Activated naive CD4-positive, alpha-beta T cell treated with anti-CD3 and anti-CD28 coated beads, Interleukin-2, amount 50 U/mL, for 72 hours (primary cell): ENCODE measurements at regions not wholly inside any gene's neighbourhood (a gene's known extent, or its start where the extent isn't known, plus 50 kb on each side); places are given as distances from the start of the nearest gene placed in this dataset.
"Not testable (repeated sequence)": the region's sequence is repeated elsewhere in the genome, so short reads cannot be mapped to it uniquely, and the experiment has no call there.

Source experiments
- ATAC-seq, 2 donors: fragments of 150-1000 bp; cut with Tn5 transposase; 2 replicates each; pipeline ENCODE4 v1.10.0; 2021; ENCODE audit warnings: mild to moderate bottlenecking in 2 of 2, moderate library complexity in 2 of 2
- DNase-seq, 2 donors: peaks; one replicate each; pipeline ENCODE4 v3.0.0; 2021 to 2022; ENCODE audit warnings: low spot score in 2 of 2
- H3K27ac Mint-ChIP-seq, 2 donors: one replicate each; pipeline ENCODE4 v1.8.0; 2022; ENCODE audit warnings: mild to moderate bottlenecking in 2 of 2, mixed read lengths in 2 of 2
- H3K36me3 Mint-ChIP-seq, 2 donors: one replicate each; pipeline ENCODE4 v1.8.0; 2022; ENCODE audit warnings: mixed read lengths in 2 of 2
- H3K9me3 Mint-ChIP-seq, 2 donors: one replicate each; pipeline ENCODE4 v1.8.0; 2022; ENCODE audit warnings: mixed read lengths in 2 of 2

DNA sequence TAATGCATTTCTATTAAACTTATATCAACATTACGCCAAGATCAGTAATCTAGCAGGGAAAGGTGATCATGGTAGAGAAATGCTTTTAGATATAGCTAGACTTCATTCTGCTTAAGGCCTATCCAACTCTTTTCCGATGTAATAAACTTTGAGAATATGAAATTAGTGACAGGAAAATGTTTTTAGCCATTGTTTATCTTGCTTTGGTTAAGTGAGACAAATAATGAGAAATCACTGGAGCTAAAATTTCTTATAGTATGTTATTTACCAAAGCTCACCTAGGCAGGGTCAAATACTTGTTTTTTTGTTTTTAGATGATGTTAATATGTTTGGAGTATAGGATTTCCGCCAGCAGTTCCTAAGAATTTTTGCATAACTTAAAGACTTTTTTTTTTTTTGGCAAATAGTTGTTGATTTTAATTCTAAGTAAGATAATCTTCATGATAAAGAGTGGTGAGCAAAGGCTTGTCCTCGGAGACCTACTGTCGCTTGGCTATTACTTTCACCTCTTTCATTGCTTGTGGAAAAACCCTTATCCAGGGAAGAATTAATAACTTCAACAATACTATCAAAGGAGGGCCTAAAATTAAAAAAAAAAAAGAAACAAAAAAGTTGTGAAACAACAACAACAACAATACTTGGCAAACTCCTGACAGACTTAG is 98.3 kb downstream of the SOX4 start:
- Mint-ChIP-seq H3K27ac (no peak overlapping the region), H3K36me3 (no peaks in the 10 kb centered on the region), H3K9me3 (peaks cover 0 to 8% of the 10 kb centered on the region in 2 donors)
- DNase-seq, result no peak
- no peak for ATAC-seq

DNA sequence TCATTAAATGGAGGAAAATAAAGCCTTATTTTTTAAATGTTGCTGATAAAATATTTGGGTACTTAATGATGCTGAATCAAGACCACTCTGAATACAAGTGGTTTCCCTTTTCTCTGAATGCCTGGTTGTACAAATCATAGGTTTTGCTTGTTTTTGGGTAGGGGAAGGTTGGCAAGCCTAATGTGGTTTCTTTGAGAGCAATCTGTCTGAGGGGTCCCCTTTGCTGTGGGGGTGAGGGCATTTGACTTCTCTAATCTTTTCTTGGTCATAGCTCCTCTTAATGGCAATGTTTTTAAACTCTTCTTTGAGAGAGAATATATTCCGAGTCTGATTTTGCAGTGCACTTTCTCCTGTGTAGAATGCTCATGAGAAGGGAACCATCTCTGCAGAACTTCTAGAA is 99.2 kb downstream of the SOX4 start:
- peaks cover 0 to 3% of the 10 kb centered on the region in 2 donors for H3K9me3 Mint-ChIP-seq
- no peak for ATAC-seq
- no peak for DNase-seq
- no peak overlapping the region for H3K27ac Mint-ChIP-seq
- H3K36me3 Mint-ChIP-seq, result no peaks in the 10 kb centered on the region

DNA sequence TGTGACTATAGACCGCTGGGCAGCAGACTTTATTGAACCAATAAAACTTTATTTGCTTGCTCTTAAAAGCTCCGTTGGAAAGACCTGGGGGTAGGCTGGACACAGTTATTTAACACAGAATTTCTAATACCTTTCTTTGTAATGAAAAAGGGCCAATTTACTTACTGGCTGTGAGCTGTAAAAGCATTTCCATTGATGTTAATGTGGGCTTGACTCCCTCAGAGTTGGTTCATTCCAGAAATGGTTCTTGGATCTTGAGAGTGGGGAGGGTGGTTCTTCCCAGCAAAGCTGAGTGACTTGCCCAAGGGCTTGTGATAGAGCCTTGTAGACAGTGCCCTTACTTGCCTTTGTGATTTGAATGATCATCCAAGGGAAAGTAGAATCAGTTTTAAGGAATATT is 100.6 kb downstream of the SOX4 start:
- ATAC-seq, result no peak
- no peak overlapping the region for H3K27ac Mint-ChIP-seq
- DNase-seq, result no peak
- no peaks in the 10 kb centered on the region for H3K9me3 Mint-ChIP-seq
- no peaks in the 10 kb centered on the region for H3K36me3 Mint-ChIP-seq

DNA sequence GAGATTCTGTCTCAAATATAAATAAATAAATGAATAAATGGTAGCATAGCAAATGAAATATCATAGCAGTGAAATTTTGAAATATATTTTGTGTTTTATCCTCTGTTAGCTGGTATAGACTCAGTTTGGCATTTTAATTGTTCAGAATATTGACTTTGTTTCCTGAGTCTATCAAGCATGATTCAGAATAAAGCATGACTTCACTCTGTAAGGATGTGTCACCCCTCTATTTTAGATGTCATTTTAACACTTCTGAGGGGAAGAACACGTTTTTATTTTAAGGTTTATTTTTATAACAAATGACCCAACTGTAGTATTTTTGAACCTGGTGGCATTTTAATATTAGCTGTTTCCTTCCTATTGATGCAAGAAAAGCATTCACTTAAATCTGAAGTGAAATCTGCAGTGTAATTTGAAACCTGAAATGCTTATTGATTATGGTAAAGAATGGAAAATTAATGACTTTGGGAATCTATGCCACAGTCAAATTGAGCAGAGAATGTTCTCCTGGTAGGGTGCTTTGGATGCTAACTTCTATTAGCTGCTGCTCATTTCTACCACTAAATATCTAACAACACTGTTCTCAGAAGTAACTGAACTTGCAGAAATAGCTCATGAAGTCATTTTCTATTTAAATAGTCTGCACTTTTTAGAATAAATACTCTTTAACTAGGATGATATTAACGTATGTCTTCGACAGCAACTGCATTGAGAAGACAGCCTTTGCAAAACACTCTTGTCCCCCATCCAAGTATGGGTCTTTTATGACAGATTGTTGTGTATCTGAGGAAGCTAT is 114.2 kb downstream of the SOX4 start:
- DNase-seq, result no peak
- Mint-ChIP-seq H3K9me3 (no peaks in the 10 kb centered on the region), H3K27ac (no peak overlapping the region), H3K36me3 (no peaks in the 10 kb centered on the region)
- no peak for ATAC-seq

DNA sequence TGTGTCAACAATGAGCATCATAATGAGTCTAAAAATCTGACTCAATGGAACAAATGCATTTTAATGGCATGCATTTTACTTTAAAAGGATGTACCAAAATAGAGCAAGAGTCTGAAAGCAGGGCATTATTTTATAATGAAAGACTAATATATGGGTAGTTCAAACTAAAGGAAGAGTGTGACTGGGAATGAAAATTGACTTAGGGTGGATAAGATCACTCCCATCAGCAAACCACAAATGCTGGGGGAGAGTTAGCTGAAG is 114.7 kb downstream of the SOX4 start:
- no peak for ATAC-seq
- H3K36me3 Mint-ChIP-seq, result no peaks in the 10 kb centered on the region

DNA sequence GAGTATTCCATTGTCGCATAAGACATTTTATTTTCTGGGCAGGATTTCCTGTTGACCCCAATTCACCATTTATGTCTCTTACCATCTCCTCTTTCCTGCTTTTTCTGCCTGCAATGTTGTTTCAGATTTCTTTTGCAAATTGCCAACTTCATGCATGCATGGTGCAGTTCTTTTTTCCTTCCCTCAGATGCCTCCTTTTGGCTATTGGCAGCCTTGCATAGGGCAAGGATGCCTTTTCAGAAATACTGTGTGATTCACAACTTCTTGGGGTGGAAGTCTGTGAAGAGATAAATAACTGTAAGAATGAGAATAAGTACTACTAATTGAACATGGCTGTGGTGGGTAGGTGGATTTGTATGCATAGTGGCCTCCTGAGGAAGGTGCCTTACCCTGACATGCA is 116.7 kb downstream of the SOX4 start:
- ATAC-seq (no peak), DNase-seq (no peak)
- H3K36me3 Mint-ChIP-seq, result no peaks in the 10 kb centered on the region
- no peaks in the 10 kb centered on the region for H3K9me3 Mint-ChIP-seq
- H3K27ac Mint-ChIP-seq, result no peak overlapping the region

More for the DNA sequence above, 114.7 kb downstream of the SOX4 start:
- H3K9me3 Mint-ChIP-seq, result no peaks in the 10 kb centered on the region
- no peak overlapping the region for H3K27ac Mint-ChIP-seq
- DNase-seq, result no peak

DNA sequence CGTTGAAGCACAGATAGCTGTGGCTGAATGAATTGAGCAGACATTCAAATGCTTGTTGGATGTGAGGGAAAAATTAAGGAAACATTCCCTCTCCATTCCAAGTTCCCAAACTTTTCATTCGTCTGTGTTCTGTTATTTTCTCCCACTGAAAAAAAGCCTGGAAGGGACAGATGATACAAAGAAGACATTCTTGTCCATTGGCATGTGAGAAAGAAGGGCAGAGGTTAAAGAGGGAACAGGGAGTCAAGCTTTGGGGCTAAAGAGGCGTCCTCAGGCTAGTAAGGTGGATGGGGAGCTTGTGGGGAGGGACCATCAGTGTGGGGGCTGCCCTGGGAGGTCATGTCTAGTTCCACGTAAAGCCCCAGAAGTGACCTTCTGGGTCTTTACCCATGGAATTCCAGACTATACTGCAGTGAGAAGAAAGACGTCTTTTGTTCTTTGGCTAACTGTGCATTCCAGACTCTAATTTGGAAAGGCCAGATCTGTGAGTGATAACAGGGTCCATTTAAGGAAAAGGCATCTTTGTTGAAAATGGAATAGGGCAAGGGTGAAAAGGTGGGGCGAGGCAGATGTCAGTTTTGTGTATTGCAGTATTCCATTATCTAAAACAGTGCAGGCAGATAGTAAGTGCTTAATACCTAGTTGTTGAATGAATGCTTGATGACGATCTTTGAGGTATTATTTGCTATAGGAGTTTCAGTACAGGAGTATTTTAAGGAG is 117.5 kb downstream of the SOX4 start:
- Mint-ChIP-seq H3K27ac (no peak overlapping the region), H3K36me3 (no peaks in the 10 kb centered on the region), H3K9me3 (no peaks in the 10 kb centered on the region)
- DNase-seq, result no peak
- no peak for ATAC-seq

DNA sequence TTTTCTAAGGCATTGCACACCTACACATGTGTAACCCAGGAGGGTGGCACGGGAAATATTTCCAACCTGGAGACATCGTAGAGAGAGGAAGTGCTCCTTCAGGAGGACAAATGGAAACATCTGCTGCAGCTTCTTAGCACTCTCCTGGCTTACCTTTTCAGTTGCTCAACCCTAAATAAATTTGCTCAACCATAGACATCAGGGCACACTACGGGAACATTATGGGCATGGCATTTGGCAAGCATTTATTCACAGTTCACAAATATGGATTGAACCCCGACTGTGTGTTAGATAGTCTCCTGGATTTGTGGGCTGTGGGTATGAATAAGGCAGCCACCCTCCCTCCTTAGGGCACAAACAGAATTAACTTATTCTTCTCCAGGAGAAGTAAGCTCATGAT is 118.7 kb downstream of the SOX4 start:
- DNase-seq, result no peak
- H3K36me3 Mint-ChIP-seq, result no peaks in the 10 kb centered on the region
- no peak for ATAC-seq
- no peak overlapping the region for H3K27ac Mint-ChIP-seq
- H3K9me3 Mint-ChIP-seq, result no peaks in the 10 kb centered on the region

DNA sequence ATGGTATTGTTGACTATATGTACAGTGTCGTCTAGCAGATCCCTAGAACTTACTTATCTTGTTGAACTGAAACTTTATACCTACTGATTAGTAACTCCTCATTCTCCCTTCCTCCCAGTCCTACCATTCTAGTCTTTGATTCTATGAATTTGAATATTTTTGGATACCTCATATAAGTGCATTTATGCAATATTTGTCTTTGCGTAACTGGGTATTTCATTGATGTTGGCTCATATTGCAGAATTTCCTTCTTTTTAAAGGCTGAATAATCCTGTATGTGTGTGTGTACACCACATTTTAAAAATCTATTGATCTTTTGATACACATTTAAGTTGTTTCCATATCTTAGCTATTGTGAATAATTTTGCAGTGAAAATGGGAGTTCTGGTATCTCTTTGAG is 119.9 kb downstream of the SOX4 start:
- no peak for ATAC-seq
- H3K9me3 Mint-ChIP-seq, result no peaks in the 10 kb centered on the region
- no peak for DNase-seq
- H3K36me3 Mint-ChIP-seq, result no peaks in the 10 kb centered on the region
- no peak overlapping the region for H3K27ac Mint-ChIP-seq

DNA sequence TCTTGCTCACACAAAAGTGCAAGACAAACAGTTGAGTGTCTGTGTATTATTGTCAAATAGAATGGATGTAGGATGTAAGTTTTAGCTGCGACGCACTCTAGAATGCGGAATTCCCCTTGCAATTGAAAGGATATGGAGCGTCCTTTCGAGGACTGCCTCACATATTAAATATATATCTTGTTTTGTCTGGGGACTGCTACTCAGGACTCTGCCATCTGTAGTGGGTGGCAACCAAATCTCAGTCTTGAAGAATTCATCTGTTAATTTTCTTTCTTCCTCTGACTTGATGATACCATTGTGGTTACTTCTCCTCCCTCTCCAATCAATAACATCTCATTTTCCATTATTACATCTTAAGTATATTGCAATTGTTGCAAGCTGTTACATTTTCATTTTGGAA is 121.6 kb downstream of the SOX4 start:
- DNase-seq, result no peak
- Mint-ChIP-seq H3K27ac (no peak overlapping the region), H3K9me3 (peaks cover 0 to 4% of the 10 kb centered on the region in 2 donors), H3K36me3 (no peaks in the 10 kb centered on the region)
- no peak for ATAC-seq

DNA sequence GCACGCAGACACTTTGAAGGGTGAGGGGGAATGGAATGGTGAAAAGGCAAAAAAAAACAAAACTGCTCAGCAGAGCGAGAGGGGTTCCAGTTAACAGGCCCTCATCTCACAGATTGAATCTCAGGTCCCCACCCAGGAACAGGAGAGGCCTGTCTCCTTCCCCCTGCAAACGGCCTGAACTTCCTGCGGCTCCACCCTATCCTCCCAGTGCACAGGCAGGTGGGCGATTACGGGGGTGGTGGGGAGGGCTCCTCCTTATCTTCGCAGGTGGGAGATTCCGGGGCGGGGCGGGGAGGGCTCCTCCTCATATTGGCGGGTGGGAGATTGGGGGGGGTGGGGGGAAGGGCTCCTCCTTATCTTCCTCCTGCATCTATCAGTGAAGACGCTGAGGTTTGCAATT is 129.0 kb downstream of the SOX4 start:
- H3K9me3 Mint-ChIP-seq, result peaks cover 0 to 4% of the 10 kb centered on the region in 2 donors
- DNase-seq (no peak), ATAC-seq (no peak)
- H3K27ac Mint-ChIP-seq, result no peak overlapping the region
- H3K36me3 Mint-ChIP-seq, result no peaks in the 10 kb centered on the region

DNA sequence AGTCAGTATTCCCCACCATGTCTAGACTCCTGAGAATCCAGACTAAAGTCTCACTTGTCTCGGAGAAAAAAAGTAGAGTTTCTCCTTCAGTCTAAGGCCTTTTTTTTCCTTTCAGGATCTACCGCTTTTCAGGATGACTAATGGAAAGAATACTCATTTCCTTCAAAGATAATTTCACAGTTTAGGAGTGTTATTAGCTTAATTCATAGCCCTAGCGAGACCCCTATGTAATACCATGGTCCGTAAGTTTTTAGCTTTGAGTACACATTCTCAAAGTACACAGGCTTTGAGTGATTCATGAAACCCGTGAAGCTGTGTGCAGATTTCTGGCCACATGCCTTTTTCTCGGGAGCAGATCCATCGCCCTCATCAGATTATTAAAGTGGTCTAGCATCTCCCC is 133.1 kb downstream of the SOX4 start:
- DNase-seq (no peak), ATAC-seq (no peak)
- Mint-ChIP-seq H3K9me3 (no peaks in the 10 kb centered on the region), H3K36me3 (no peaks in the 10 kb centered on the region), H3K27ac (no peak overlapping the region)

DNA sequence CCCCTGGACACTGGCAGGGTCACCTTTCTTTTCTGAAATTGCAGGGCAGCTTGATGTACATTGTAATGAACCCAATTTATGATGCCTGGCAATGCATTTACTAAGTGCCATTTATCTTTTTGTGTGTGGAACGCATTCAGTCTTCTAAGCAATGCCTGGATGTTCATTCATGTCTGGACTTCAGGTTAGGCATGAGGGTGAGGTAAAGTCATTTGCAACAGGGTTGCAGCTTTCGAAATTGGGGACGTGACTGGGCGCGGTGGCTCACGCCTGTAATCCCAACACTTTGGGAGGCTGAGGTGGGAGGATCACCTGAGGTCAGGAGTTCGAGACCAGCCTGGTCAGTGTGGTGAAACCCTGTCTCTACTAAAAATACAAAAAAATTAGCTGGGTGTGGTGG is 134.6 kb downstream of the SOX4 start:
- H3K9me3 Mint-ChIP-seq, result no peaks in the 10 kb centered on the region
- H3K36me3 Mint-ChIP-seq, result no peaks in the 10 kb centered on the region
- no peak for ATAC-seq

DNA sequence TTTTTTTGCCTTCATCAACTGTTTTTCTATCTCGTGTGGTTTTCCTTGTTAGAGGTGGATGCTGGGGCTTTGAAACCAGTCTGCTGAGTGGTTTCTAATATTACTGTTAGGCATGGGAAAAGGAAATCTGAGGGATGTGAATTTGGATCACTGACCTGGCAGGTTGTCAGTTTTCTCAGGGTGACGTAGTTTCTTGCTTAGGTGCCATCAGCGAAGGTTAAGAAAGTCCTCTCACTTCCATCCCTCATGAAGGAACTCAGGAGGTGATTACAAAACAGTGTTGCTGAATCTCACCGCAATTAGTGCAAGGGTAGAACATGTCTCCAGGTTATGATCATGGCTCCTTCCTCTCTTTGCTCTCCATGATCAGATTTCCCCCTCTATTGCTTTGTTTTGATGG is 135.9 kb downstream of the SOX4 start:
- Mint-ChIP-seq H3K27ac (no peak overlapping the region), H3K36me3 (no peaks in the 10 kb centered on the region), H3K9me3 (no peaks in the 10 kb centered on the region)
- ATAC-seq (no peak), DNase-seq (no peak)

More for the DNA sequence above, 134.6 kb downstream of the SOX4 start:
- no peak overlapping the region for H3K27ac Mint-ChIP-seq
- DNase-seq, result no peak

DNA sequence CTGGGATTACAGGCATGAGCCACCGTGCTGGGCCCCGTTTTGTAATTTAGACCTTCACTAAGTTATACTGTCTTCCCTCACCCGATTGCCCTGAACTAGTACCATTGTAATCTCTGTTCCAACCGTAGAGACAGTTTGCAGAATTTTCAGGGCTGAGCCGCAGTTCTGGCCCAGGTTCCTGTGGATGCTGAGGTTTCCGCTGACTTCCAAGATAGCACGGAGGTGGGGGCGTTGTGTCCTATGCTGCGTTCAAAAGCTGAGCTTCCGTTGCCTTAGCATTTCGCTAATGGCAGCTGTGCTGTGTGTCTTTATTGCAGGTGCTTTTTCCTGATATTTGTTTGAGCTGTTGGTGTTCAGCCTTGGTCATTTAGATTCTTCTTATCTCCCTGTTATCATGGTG is 137.0 kb downstream of the SOX4 start:
- no peak for ATAC-seq

DNA sequence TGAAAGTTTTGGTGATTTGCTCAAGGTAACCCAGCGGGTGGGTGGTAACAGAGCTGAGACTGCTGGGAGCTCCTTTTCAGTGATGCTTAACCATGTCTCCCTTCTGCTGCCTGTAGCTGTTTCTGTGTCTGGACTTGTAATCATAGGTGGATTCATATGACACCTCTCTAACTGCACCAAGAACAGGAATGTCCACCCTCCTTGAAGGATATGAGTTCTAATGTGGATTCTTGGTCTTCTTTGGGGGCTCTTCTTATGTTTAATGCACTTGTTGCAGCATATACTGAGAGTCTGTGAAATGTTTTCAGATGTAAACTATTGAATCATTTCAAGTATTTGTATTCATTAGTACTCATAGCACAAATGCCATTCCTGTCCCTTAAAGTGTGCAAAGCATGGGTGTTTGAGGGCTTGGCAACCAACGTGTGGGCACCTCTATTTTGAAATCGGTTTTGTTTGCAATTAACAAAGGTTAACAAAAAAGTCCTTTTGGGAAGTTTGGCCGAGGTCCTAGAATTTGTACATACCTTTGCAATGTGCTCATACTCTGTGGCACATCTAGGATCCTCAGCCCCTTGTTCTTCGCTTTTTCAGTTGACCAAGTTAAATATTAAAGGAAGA is 138.0 kb downstream of the SOX4 start:
- no peak for DNase-seq
- H3K27ac Mint-ChIP-seq, result no peak overlapping the region
- no peaks in the 10 kb centered on the region for H3K36me3 Mint-ChIP-seq
- H3K9me3 Mint-ChIP-seq, result no peaks in the 10 kb centered on the region
- ATAC-seq, result no peak

More for the DNA sequence above, 137.0 kb downstream of the SOX4 start:
- no peak for DNase-seq
- H3K27ac Mint-ChIP-seq, result no peak overlapping the region
- H3K36me3 Mint-ChIP-seq, result no peaks in the 10 kb centered on the region
- H3K9me3 Mint-ChIP-seq, result no peaks in the 10 kb centered on the region

DNA sequence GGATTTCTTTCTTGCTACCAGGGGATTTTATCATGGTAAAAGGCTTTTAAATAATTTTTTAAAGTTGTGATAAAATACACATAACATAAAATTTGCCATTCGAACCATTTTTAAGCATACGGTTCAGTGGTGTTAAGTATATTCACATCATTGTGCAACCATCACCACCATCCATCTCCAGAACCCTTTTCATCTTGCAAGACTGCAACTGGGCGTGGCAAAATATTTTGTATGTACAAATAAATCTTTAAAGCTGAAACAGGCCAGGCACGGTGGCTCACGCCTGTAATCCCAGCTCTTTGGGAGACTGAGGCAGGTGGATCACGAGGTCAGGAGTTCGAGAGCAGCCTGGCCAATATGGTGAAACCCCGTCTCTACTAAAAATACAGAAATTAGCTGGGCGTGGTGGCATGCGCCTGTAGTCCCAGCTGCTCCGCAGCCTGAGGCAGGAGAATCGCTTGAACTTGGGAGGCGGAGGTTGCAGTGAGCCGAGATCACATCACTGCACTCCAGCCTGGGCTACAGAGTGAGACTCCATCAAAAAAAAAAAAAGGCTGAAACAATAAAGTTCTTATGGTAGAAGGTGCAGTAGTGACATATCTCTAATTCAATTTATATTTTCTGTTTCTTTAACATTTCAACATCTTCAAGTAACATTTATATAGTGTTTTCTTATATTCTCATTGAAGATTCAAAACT is 138.6 kb downstream of the SOX4 start:
- not testable (repeated sequence) for ATAC-seq, H3K27ac Mint-ChIP-seq, H3K36me3 Mint-ChIP-seq, H3K9me3 Mint-ChIP-seq, DNase-seq
